K562 (cell line): ENCODE measurements at regions not wholly inside any gene's neighbourhood (a gene's known extent, or its start where the extent isn't known, plus 50 kb on each side); places are given as distances from the start of the nearest gene placed in this dataset.

Experiments
- ATAC-seq: fragments of 200-7000 bp; cut with Tn5 transposase; 3 replicates; pipeline ENCODE4 v1.9.1; 2020; ENCODE audit warnings: moderate library complexity
- BruUV-seq: library from RNA; stranded (reverse); fragments of 400-500 nt; replicated peaks from 2 replicates; lab custom pipeline; 2021; lab: Mats Ljungman, UMichigan
- CTCF ChIA-PET: fragments of 300-600 bp; formaldehyde crosslinking; extraction: SDS; loops from one replicate; lab custom pipeline; 2021; ENCODE audit warnings: low intra/inter-chr PET ratio; lab: Yijun Ruan, JAX
- POLR2A ChIA-PET: fragments of 300-600, 350-650 bp; sonication (Branson Sonifier 250); formaldehyde crosslinking; extraction: SDS; loops from one replicate; lab custom pipeline; 2021; ENCODE audit warnings: antibody characterized with exemption, inconsistent platforms; lab: Yijun Ruan, JAX
- DNase-seq, 4 experiments: peaks; one replicate each; pipeline versions ENCODE4 v3.0.0 to v3.0.0-alpha.2; 2011 to 2018; ENCODE audit warnings: low spot score in 3 of 4, mixed read lengths in 3 of 4; ENCODE audit errors: extremely low read depth in 1 of 4
- FAIRE-seq: peaks from 2 replicates; lab custom pipeline; 2011; peaks lifted over from hg19 to GRCh38; lab: Jason Lieb, UNC
- H2AFZ ChIP-seq: 2 replicates; pipeline ENCODE4 v1.6.0; 2011; ENCODE audit warnings: low read depth, low read length, control low read depth, inconsistent platforms
- H3K27ac ChIP-seq: fragments of 200-600 bp; 3 replicates; pipeline ENCODE4 v1.8.0; 2011; ENCODE audit warnings: low read depth, mild to moderate bottlenecking, control low read depth, inconsistent platforms, low read length, moderate library complexity, mixed read lengths; ENCODE audit errors: extremely low read depth
- H3K27me3 ChIP-seq, 2 experiments: fragments of 300-600 bp in 1 of 2; 2 replicates in 1 of 2; 3 replicates in 1 of 2; pipeline versions ENCODE4 v1.6.0 to v1.8.0; 2011; ENCODE audit warnings: inconsistent platforms in 2 of 2, low read length in 2 of 2, mild to moderate bottlenecking in 1 of 2, mixed read lengths in 1 of 2, moderate library complexity in 1 of 2; ENCODE audit not compliant: control insufficient read depth in 2 of 2, insufficient read depth in 2 of 2
- H3K36me3 ChIP-seq: fragments of 300-600 bp; 3 replicates; pipeline ENCODE4 v1.8.0; 2011; ENCODE audit warnings: mild to moderate bottlenecking, low read length, inconsistent platforms; ENCODE audit not compliant: control insufficient read depth, insufficient read depth
- H3K4me1 ChIP-seq, 2 experiments: fragments of 200-600 bp in 1 of 2; replicated peaks in 1 of 2; 2 replicates in 1 of 2; 3 replicates in 1 of 2; pipeline versions ENCODE4 v1.5.1 to v1.8.0; 2011; ENCODE audit warnings: inconsistent platforms in 2 of 2, low read length in 2 of 2, mild to moderate bottlenecking in 1 of 2, mixed read lengths in 1 of 2, moderate library complexity in 1 of 2; ENCODE audit not compliant: control insufficient read depth in 2 of 2, insufficient read depth in 2 of 2
- H3K4me2 ChIP-seq: 2 replicates; pipeline ENCODE4 v1.6.1; 2011; ENCODE audit warnings: low read length, control low read depth, inconsistent platforms, mixed read lengths; ENCODE audit not compliant: insufficient read depth
- H3K4me3 ChIP-seq: fragments of 200-600 bp; sonication (generic), shearing (Covaris generic); 2 replicates; pipeline ENCODE4 v1.5.1; 2016; ENCODE audit warnings: control low read depth, inconsistent platforms
- H3K79me2 ChIP-seq: fragments of 200-600 bp; 3 replicates; pipeline ENCODE4 v1.8.0; 2011; ENCODE audit warnings: low read length, inconsistent platforms; ENCODE audit not compliant: control insufficient read depth, insufficient read depth
- H3K9ac ChIP-seq, 2 experiments: 2 replicates each; pipeline versions ENCODE4 v1.6.0 to v1.6.1; 2011; ENCODE audit warnings: low read depth in 2 of 2, low read length in 2 of 2, control low read depth in 1 of 2, inconsistent platforms in 1 of 2, mild to moderate bottlenecking in 1 of 2, mixed read lengths in 1 of 2; ENCODE audit not compliant: insufficient read depth in 1 of 2
- H3K9me1 ChIP-seq: one replicate; pipeline ENCODE4 v1.6.0; 2011; ENCODE audit warnings: inconsistent platforms, mild to moderate bottlenecking, low read length, moderate library complexity; ENCODE audit not compliant: control insufficient read depth, insufficient read depth
- H3K9me3 ChIP-seq: replicated peaks from 2 replicates; pipeline ENCODE4 v1.5.1; 2011; ENCODE audit warnings: low read depth, low read length, inconsistent platforms; ENCODE audit not compliant: control insufficient read depth, insufficient read depth
- H4K20me1 ChIP-seq: replicated peaks from 2 replicates; pipeline ENCODE4 v1.6.1; 2011; ENCODE audit warnings: low read length, inconsistent platforms, mixed read lengths; ENCODE audit not compliant: control insufficient read depth, insufficient read depth
- CBFB ChIP-seq: sonication (generic); formaldehyde crosslinking; IDR thresholded peaks from 2 replicates; pipeline ENCODE4 v1.4.0; 2020; ENCODE audit warnings: mild to moderate bottlenecking, missing genetic modification reagents
- GTF2F1 ChIP-seq: IDR thresholded peaks from 2 replicates; pipeline ENCODE4 v1.6.1; 2011; ENCODE audit warnings: low read depth, low read length, improper control_type of control experiment
- HMGXB4 ChIP-seq: sonication (generic); formaldehyde crosslinking; IDR thresholded peaks from 2 replicates; pipeline ENCODE4 v1.8.1; 2023; ENCODE audit warnings: mild to moderate bottlenecking, missing genetic modification reagents
- KLF16 ChIP-seq: IDR thresholded peaks from 2 replicates; pipeline ENCODE4 v1.6.1; 2016; ENCODE audit warnings: antibody characterized with exemption
- MAFK ChIP-seq: IDR thresholded peaks from 2 replicates; pipeline ENCODE4 v1.6.1; 2011; ENCODE audit warnings: low read length, improper control_type of control experiment
- NR1H2 ChIP-seq: sonication (generic); formaldehyde crosslinking; IDR thresholded peaks from 2 replicates; pipeline ENCODE4 v1.4.0; 2020; ENCODE audit warnings: mild to moderate bottlenecking, missing genetic modification reagents
- RFX1 ChIP-seq: fragments of 450-650 bp; IDR thresholded peaks from 2 replicates; pipeline ENCODE4 v1.6.1; 2016; ENCODE audit warnings: mild to moderate bottlenecking, moderate library complexity
- SMAD3 ChIP-seq: fragments of 450-650 bp; formaldehyde crosslinking; conservative IDR thresholded peaks from 2 replicates; pipeline ENCODE4 v1.4.0; 2020; ENCODE audit warnings: mild to moderate bottlenecking
- SRSF9 ChIP-seq: fragments of 200-400 bp; formaldehyde crosslinking; IDR thresholded peaks from 2 replicates; pipeline ENCODE4 v1.6.1; 2017; ENCODE audit warnings: low read depth, low read length, borderline replicate concordance
- TCF7L2 ChIP-seq: fragments of 150-350 bp; IDR thresholded peaks from 2 replicates; pipeline ENCODE4 v1.6.1; 2016; ENCODE audit warnings: low read depth, mild to moderate bottlenecking, low read length, moderate library complexity
- ZNF277 ChIP-seq: fragments of 250-450 bp; sonication (Bioruptor Pico); IDR thresholded peaks from 2 replicates; pipeline ENCODE4 v1.8.0; 2022; ENCODE audit warnings: inconsistent platforms, mild to moderate bottlenecking, moderate library complexity, borderline replicate concordance
- WGBS: fragments of 100-300 bp; shearing (Covaris generic); methylation state at CpG from one replicate; pipeline ENCODE4 v1.1.6; 2016; ENCODE audit warnings: low coverage, mixed read lengths; ENCODE audit not compliant: insufficient coverage; ENCODE audit errors: missing lambda C conversion rate; 5-methylcytosine and 5-hydroxymethylcytosine counted together
- in situ Hi-C: fragments of 300-500 bp; cut with MboI; formaldehyde crosslinking; loops from 4 replicates; pipeline ENCODE4 v1.15.0; 2018; ENCODE audit warnings: inconsistent platforms, mixed read lengths
- intact Hi-C: fragments of 100-400 bp; cut with micrococcal nuclease; formaldehyde crosslinking; loops from 2 replicates; pipeline ENCODE4 v1.14.2; 2022
- TF ChIP-seq, protein P1 (sequence below): fragments of 450-650 bp; IDR thresholded peaks from 2 replicates; pipeline ENCODE4 v1.6.1; 2016; ENCODE audit warnings: mild to moderate bottlenecking

- H3K9ac ChIP-seq: no peak overlapping the region
- DNase-seq (no peak), FAIRE-seq (no peak), ATAC-seq (no peak)
- no peaks in the 10 kb centered on the region for H3K79me2 ChIP-seq
- ChIA-PET POLR2A (no interaction called here), CTCF (no interaction called here)
- H3K9me3 ChIP-seq: no peaks in the 10 kb centered on the region
- H3K27me3 ChIP-seq: no peaks in the 10 kb centered on the region
- intact Hi-C loops (no loop called here), in situ Hi-C loops (no loop called here)
- H3K4me2 ChIP-seq: no peak overlapping the region
- no peak overlapping the region for H3K27ac ChIP-seq
- WGBS: 0% methylated on average over 1 of the region's 2 CpGs
- no peaks in the 10 kb centered on the region for H3K4me1 ChIP-seq
- no peaks in the 10 kb centered on the region for H3K36me3 ChIP-seq
- BruUV-seq: no TSS peak
- TF ChIP-seq CBFB (CRISPR knock-in tag) (no peak), ZNF277 (CRISPR knock-in tag) (no peak), RFX1 (no peak), SMAD3 (CRISPR knock-in tag) (no peak), MAFK (no peak), TCF7L2 (no peak), KLF16 (no peak), SRSF9 (no peak), HMGXB4 (CRISPR knock-in tag) (no peak), NR1H2 (CRISPR knock-in tag) (no peak), GTF2F1 (no peak)
- TF ChIP-seq, protein P1, sequence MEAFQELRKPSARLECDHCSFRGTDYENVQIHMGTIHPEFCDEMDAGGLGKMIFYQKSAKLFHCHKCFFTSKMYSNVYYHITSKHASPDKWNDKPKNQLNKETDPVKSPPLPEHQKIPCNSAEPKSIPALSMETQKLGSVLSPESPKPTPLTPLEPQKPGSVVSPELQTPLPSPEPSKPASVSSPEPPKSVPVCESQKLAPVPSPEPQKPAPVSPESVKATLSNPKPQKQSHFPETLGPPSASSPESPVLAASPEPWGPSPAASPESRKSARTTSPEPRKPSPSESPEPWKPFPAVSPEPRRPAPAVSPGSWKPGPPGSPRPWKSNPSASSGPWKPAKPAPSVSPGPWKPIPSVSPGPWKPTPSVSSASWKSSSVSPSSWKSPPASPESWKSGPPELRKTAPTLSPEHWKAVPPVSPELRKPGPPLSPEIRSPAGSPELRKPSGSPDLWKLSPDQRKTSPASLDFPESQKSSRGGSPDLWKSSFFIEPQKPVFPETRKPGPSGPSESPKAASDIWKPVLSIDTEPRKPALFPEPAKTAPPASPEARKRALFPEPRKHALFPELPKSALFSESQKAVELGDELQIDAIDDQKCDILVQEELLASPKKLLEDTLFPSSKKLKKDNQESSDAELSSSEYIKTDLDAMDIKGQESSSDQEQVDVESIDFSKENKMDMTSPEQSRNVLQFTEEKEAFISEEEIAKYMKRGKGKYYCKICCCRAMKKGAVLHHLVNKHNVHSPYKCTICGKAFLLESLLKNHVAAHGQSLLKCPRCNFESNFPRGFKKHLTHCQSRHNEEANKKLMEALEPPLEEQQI: no peak
- no peaks in the 10 kb centered on the region for H4K20me1 ChIP-seq
- H3K9me1 ChIP-seq: no peaks in the 10 kb centered on the region
- H3K4me3 ChIP-seq: no peak overlapping the region
- no peak overlapping the region for H2AFZ ChIP-seq
Observed at GRCh38 chr1:83086346-83086745, 912.6 kb downstream of the TTLL7 start.
